ENCODE measurements at regions not wholly inside any gene's neighbourhood (a gene's known extent, or its start where the extent isn't known, plus 50 kb on each side); places are given as distances from the start of the nearest gene placed in this dataset.
"Not testable (repeated sequence)": the region's sequence is repeated elsewhere in the genome, so short reads cannot be mapped to it uniquely, and the experiment has no call there.

GRCh38 chr5:173394701-173395100 is 66.5 kb upstream of the STC2 start:
- intact Hi-C loops (cut with DNase I; ENCODE audit: low total_unique reads) = no loop called here
- Histone ChIP-seq H3K36me3 (no peaks in the 10 kb centered on the region), H3K27ac (no peak overlapping the region), H3K4me3 (no peak overlapping the region), H3K9me3 (no peaks in the 10 kb centered on the region), H3K4me1 (no peaks in the 10 kb centered on the region), H3K27me3 (no peaks in the 10 kb centered on the region)
- no peak for DNase-seq
- no peak for TF ChIP-seq POLR2A (IDR thresholded peaks at IDR 0.05)
- TF ChIP-seq, protein P1, sequence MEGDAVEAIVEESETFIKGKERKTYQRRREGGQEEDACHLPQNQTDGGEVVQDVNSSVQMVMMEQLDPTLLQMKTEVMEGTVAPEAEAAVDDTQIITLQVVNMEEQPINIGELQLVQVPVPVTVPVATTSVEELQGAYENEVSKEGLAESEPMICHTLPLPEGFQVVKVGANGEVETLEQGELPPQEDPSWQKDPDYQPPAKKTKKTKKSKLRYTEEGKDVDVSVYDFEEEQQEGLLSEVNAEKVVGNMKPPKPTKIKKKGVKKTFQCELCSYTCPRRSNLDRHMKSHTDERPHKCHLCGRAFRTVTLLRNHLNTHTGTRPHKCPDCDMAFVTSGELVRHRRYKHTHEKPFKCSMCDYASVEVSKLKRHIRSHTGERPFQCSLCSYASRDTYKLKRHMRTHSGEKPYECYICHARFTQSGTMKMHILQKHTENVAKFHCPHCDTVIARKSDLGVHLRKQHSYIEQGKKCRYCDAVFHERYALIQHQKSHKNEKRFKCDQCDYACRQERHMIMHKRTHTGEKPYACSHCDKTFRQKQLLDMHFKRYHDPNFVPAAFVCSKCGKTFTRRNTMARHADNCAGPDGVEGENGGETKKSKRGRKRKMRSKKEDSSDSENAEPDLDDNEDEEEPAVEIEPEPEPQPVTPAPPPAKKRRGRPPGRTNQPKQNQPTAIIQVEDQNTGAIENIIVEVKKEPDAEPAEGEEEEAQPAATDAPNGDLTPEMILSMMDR (IDR thresholded peaks at IDR 0.05) = no peak

GRCh38 chr5:173392172-173392571 is 64.0 kb upstream of the STC2 start:
- Histone ChIP-seq H3K4me1 (no peaks in the 10 kb centered on the region), H3K9me3 (no peaks in the 10 kb centered on the region), H3K27ac (no peak overlapping the region), H3K27me3 (no peaks in the 10 kb centered on the region), H3K36me3 (no peaks in the 10 kb centered on the region), H3K4me3 (no peak overlapping the region)
- intact Hi-C loops (cut with DNase I; ENCODE audit: low total_unique reads) = no loop called here
- no peak for DNase-seq
- no peak for TF ChIP-seq POLR2A (IDR thresholded peaks at IDR 0.05)
- TF ChIP-seq, protein P1 (IDR thresholded peaks at IDR 0.05) = no peak

- Histone ChIP-seq H3K9me3 (no peaks in the 10 kb centered on the region), H3K27me3 (no peaks in the 10 kb centered on the region), H3K4me3 (no peak overlapping the region), H3K27ac (no peak overlapping the region), H3K36me3 (no peaks in the 10 kb centered on the region), H3K4me1 (no peaks in the 10 kb centered on the region)
- intact Hi-C loops (cut with DNase I; ENCODE audit: low total_unique reads) = no loop called here
- no peak for DNase-seq
- no peak for TF ChIP-seq POLR2A (IDR thresholded peaks at IDR 0.05)
- TF ChIP-seq, protein P1 (IDR thresholded peaks at IDR 0.05) = no peak
These were observed 62.8 kb upstream of the STC2 start for GRCh38 chr5:173391031-173391430.

- DNase-seq; H3K4me3 ChIP-seq; H3K27me3 ChIP-seq; H3K36me3 ChIP-seq; H3K9me3 ChIP-seq; intact Hi-C loops (cut with DNase I; ENCODE audit: low total_unique reads); H3K4me1 ChIP-seq; H3K27ac ChIP-seq: not testable (repeated sequence)
These were observed 59.1 kb upstream of the STC2 start for GRCh38 chr5:173387293-173387692.

DNA sequence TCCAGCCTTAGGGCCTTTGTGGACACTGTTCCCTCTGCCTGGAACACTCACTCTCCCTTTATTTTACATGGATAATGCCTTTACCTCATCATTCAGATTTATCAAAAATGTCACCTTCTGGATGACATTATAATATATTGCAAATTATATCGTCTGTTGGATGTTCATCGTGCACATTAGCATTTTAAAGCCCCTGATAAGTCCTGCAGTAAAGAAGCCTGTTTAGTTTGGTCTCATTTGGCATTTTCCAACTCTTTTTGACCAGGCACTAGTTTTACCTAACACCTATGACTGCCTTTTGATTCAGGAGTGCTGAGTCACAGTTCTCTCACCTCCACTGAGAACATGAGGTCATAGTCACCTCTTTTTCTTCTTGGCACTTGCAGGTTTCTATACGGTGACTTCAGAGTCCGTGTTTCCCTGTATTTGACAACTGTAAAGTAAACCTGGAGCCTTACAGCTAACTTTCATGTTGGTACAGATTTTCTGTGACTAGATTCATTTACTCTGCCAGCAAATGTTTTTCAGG is 57.7 kb upstream of the STC2 start:
- H3K36me3 ChIP-seq = no peaks in the 10 kb centered on the region
- intact Hi-C loops (cut with DNase I; ENCODE audit: low total_unique reads) = no loop called here
- no peak overlapping the region for H3K4me3 ChIP-seq
- H3K27ac ChIP-seq = no peak overlapping the region
- no peaks in the 10 kb centered on the region for H3K27me3 ChIP-seq
- TF ChIP-seq, protein P1 (IDR thresholded peaks at IDR 0.05) = no peak
- TF ChIP-seq POLR2A (IDR thresholded peaks at IDR 0.05) = no peak
- no peaks in the 10 kb centered on the region for H3K9me3 ChIP-seq
- no peak for DNase-seq
- H3K4me1 ChIP-seq = no peaks in the 10 kb centered on the region

GRCh38 chr5:173383711-173384110 is 55.5 kb upstream of the STC2 start:
- Histone ChIP-seq H3K9me3 (no peaks in the 10 kb centered on the region), H3K27me3 (no peaks in the 10 kb centered on the region), H3K36me3 (no peaks in the 10 kb centered on the region), H3K27ac (no peak overlapping the region), H3K4me1 (no peaks in the 10 kb centered on the region), H3K4me3 (no peak overlapping the region)
- intact Hi-C loops (cut with DNase I; ENCODE audit: low total_unique reads) = no loop called here
- no peak for DNase-seq
- TF ChIP-seq POLR2A (IDR thresholded peaks at IDR 0.05) = no peak
- TF ChIP-seq, protein P1 (IDR thresholded peaks at IDR 0.05) = no peak
